SIG-M5 treated with dmso at 0.1 percent for 504 hours (cell line): ENCODE measurements at regions not wholly inside any gene's neighbourhood (a gene's known extent, or its start where the extent isn't known, plus 50 kb on each side); places are given as distances from the start of the nearest gene placed in this dataset.

Experiments
- DNase-seq: peaks from one replicate; lab custom pipeline; 2025; ENCODE audit not compliant: unreplicated experiment; lab: John Stamatoyannopoulos, UW

DNA sequence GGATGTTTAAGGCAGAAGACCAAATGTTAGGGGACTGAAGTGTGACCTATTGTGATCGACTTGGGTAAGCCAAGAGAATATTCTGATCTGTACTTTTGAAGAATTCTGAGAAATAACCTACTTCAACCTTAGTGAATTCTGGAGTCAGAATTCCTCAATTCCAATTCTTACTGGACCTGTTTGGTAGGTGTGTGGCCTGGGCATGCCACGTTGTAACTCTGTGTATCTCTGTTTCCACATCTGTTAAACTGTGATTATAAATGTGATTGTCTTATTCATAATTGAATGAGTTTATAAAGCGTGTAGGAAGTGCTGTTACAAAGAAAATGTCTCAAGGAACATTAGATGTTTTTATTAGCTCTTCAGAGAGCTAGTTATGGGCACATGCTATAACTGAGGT is 64.5 kb downstream of the TUSC1 start:
- DNase-seq, result no peak

DNA sequence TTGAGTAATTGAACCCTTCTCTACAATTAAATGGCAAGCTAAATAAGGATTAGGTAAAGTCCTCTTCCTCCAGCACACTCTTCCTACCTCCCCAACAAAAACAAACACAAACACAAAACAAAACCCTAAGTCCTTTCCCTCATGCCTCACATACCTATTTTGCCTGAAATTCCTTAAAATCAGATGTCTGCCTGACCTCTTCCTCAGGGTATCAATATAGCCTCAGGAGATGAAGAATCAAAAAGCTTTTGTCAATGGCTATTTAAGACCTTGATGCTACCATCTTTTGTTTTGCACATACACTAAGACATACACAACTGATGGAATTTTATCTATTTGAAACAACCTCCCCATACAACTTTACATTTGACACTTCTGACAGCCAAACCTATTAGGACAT is 75.1 kb downstream of the TUSC1 start:
- DNase-seq, result no peak

DNA sequence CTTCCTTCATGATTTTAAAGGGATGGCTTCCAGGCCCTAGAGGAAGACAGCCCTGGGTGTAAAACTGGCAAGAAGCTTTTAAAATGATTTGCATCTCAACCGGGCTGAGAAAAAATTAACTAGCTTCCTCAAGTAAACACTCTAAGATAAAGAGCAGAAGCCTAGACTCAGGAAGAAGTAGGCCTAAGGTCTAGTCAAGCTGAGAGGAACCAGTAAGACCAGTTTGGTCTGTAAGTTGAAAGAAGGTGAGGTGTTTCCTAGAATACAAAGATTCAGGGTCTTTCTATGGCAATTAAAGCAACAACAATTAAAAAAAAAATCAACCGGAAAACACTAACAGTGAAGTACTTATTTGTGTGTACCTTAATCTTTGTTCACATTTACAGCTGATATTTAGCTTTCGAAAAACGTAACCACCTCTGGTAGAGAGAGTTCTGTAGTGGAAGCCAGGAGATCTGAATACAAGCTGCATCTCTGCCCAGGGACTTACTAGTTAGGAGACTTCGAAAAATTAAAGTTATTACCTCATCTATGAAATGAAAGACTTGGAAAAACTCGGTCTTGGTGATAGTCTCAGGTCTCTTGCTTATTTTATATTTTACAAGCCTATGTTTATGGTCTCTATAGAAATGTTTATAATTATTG is 75.7 kb downstream of the TUSC1 start:
- DNase-seq, result peak; percentile 2

DNA sequence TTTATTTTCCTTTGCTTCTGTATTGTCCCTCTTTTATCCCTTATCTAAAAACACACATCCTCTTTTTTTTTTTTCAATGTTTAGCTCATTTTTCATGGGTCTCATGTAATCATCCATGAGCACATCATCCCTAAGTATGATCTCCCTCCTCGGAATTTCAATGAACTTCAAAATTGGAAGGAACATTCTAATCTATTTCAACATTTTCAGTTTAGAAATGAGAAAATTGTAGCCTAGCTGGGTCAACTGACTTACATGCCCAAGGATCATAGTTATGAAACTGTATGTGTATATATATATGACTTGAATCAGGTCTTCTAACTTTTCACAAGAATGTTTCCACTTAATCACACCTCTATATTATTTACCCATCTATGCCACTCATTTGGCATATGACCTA is 77.7 kb downstream of the TUSC1 start:
- no peak for DNase-seq

DNA sequence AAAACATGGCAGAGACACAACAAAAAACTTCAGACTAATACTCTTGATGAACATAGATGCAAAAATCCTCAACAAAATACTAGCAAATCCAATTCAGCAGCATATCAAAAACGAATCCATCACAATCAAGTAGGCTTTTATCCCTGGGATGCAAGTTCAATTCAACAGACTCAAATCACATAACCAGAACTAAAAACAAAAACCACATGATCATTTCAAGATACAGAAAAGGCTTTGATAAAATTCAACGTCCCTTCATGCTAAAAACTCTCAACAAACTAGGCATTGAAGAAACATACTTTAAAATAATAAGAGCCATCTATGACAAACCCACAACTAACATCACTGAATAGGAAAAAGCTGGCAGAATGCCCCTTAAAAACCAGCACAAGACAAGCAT is 93.6 kb downstream of the TUSC1 start:
- DNase-seq, result no peak

DNA sequence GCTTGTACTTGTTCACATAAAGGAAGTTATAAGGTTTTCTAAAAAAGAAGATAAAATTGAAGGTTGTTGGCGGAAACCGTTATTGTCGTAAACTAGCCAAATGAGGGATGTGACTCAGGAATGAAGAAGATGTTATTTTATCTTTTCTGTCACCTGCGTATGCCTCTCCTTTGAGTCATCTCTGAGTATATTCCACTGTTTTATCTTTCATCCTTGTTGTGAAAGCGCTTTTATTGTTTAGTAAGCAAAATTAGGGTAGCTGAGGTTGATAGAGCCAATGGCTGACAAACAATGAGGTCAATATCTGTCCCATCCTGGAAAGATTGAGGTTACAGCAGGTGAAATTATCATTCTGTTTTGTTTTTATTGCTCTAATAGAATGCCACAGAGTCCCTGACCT is 105.0 kb downstream of the TUSC1 start:
- DNase-seq, result no peak

DNA sequence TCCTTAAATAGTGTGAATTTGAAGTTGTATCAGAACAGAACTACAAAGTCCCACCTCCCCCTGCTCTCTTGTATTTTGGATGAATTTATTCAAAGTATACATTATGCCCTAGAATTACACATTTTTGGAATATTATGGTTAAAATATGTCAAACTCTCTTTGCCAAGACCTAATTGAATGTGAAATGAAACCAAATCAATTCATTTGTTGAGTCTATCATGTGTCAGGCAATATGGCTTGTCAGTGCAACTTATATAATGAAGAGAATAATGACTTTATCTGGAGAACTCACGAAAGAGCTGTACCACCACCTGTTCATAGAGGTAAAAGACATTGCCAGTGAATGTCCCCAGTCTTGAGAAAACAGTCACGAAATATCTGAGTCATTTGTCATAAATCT is 106.8 kb downstream of the TUSC1 start:
- no peak for DNase-seq

DNA sequence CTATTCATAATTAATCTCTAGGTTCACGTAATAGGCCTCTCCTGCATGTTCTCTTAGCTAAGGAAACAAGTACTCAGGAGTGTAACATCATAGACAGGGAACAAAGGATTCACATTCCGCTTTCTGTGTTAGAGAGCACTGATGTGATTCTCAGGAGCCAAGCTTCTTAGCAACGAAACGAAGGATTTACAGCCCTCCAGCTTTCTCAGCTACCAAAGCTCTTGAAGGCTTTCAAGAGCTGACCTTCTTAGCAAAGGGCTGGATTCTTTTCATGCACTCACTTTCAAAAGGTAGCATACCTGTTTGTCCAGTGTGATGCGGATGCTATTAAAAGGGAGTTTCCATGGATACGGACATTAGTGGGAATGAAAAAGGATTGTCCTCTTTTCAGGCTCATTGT is 107.4 kb downstream of the TUSC1 start:
- no peak for DNase-seq

DNA sequence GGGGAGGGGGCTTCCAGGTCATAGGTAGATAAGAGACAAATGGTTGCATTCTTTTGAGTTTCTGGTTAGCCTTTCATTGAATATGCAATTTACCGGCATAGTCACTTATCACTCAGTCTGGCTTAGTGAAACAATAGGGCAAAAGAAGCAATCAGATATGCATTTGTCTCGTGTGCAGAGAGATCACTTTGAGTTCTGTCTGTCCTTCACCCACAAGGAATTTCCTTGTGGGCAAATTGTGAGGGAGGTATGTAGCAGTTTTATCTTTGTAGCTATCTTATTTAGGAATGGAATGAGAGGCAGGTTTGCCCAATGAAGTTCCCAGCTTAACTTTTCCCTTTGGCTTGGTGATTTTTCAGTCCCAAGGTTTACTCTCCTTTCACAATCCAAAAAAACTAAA is 116.1 kb downstream of the TUSC1 start:
- DNase-seq, result no peak

DNA sequence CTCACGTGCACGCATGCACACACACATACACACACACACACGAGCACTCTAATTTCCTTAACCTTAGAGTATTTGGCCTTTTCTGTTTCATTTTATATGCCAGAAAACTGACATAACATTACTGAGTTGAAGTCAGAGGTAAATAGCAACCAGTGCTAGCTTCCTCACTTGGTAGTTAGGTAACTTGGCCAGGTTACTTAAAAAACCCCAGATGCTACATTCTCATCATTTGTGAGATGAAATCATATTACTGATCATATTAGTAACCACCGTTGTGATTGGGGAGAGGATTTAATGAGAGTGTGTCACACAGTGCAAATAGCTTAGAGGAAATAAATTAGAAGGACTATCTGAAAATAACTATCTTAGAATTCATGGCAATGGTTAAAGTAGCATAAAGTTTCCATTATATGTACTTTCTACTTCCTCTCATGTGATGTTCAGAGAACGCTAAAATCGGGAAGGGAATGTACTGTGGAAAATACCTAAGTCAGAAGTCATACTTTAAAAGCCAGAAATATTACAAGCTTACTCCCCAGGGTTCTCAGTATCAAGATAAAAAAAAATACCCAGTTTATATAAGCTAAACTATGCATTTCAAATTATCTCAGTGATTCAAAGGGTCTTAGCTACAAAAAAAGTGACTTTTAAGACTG is 120.5 kb downstream of the TUSC1 start:
- no peak for DNase-seq

DNA sequence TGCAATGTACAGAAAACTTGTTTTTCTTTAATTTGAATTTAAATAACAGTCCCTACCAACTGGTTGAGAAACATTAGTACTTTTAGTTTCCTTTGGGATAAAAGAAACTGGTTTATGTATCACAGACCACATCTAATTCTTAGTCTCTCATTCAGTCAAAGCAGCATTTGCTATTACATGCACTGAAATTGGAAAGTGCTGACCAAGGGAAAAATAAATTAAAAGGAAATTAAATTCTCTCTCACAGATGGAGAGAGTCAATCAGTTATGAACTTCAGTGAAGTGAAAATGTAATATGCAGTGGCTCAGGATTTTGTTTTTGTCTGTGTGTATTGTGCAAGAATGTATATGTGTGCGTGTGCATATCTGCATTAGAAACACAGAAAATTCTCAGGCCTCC is 121.7 kb downstream of the TUSC1 start:
- no peak for DNase-seq

DNA sequence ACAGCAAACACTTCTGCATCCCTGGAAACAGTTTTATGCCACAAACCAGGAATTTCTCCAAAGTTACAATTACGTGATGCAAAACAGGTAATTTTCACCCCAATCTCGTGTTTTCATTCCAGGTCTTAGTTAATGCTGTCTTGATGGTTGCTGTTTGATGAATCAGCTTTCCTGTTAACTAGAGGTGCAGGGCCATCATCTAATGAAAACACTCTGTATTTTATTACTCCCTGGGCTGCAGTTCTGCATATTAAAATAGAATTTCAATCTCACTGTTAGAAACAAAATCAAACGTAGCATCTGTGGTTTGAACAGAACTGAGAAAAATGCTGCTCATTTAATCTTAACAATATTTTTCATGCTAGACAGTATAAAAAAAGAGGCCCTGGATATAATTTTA is 129.4 kb downstream of the TUSC1 start:
- no peak for DNase-seq

DNA sequence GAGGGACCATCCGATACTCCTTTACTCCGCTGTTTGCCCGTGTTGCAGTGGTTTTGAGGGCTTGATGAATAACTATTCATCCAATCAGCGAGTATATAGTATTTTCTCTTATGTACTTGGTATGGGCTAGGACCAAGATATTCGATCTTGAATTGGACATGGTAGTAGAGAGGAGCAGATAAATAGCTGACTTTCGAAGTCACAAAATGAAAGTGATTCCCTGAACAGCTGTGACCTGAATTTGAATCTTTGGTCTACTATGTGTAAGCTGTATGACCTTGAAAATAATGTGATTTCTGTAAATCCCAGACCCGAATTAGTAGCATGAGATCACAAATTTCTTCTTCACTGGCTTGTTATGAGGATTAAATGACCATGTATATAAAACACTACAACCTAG is 134.4 kb downstream of the TUSC1 start:
- no peak for DNase-seq

DNA sequence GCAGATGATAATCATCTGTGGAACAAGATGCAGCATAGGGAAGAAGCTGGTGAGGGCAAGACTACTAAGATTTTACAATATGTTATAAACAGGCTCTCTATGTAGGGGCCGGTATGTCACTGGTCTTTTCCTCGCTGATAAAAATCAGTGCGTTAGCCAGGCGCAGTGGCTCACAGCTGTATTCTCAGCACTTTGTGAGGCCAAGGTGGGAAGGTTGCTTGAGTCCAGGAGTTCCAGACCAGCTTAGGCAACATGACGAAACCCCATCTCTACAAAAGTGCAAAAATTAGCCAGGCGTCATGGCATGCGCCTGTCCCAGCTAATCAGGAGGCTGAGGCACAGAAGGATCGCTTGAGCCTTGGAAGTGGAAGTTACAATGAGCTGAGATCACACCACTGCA is 135.9 kb downstream of the TUSC1 start:
- no peak for DNase-seq

DNA sequence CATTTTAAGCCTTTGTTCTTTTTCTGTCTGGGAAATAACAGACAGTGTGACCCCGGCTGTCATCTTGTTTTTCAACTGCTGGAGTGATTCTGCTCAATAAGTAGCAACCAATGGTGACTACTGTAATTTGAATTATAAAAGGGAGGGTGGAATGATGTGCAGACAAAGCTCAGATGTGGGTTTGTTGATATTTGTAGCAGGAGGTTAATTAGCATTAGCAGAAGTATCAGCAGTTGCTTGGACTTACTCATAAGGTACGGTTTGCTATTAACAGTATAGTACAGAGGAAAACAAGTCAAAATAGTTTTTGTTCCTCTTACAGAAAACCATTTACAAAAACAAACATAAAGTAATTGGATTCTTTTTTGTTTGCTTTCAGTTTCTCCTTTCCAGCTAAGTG is 140.4 kb downstream of the TUSC1 start:
- DNase-seq, result no peak

DNA sequence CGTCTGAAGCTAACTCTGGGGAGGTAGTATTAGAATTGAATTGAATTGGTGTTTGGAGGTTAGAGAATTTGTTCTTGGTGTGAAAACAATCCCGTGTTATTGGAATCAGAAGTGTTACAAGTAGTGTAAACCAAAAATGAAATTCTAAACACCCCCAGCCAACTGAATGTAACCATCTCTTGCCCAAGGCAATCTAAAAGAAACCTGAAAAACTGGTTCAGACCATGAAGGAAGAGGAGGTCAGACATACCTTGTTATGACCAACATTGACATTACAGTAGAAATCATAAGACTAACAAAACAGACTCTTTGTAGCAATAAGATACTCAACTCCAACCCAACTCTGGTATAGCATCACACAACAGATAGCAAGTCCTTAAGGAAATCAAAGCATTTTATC is 159.0 kb downstream of the TUSC1 start:
- peak; percentile 15 for DNase-seq

DNA sequence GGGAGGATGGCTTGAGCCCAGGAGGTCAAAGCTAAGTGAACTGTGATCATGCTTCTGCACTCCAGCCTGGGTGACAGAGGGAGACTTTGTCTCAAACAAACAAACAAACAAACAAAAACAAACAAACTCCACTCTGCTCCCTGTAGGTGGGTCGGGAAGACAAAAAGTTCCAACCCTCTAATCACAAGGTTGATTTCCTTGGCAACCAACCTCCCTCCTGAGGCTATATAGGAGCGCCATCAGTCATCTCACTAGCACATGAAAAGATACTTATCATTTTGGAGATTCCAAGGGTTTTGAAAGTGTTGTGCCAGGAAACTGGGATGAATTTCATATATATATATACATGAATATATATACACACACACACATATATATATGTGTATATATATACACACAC is 160.5 kb downstream of the TUSC1 start:
- DNase-seq, result no peak

DNA sequence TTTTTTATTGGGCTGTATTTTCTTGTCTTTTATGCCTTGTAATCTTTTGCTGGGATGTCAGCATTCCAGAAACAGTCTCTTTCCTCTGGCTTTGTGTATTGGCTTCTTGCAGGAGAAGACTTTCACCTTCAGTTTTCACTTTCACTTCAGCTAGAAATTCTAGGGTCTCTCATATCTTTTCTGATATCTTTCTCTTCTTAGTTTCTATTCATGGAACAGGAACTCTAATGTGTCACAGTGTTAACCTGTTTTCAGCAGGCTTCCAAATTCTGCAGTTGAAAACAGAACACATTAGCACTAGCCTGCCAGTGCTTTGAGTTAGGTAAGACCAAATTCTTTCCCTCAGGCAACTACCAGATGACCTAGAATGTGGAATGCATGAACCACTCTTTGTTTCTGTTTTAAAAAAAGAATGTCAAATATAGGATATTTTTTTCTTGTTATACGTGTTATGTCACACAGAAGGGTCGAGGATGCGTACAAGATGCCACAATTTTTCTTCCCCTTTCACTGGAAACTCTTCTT is 164.7 kb downstream of the TUSC1 start:
- DNase-seq, result no peak

DNA sequence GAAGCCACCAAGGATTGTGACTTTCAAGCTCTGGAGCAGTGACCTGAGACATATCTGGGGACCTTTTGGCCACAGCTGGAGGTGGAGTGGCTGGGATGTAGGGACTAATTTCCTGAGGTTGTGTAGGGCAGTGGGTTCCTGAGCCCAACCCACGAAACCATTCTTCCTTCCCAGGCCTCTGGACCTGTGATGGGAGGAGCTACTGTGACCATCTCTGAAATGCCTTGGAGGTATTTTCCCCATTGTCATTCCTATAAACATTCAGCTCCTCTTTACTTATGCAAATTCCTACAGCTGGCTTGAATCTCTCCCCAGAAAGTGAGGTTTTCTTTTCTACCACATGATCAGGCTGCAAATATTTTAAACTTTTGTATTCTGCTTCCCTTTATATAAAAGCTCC is 172.6 kb downstream of the TUSC1 start:
- no peak for DNase-seq

DNA sequence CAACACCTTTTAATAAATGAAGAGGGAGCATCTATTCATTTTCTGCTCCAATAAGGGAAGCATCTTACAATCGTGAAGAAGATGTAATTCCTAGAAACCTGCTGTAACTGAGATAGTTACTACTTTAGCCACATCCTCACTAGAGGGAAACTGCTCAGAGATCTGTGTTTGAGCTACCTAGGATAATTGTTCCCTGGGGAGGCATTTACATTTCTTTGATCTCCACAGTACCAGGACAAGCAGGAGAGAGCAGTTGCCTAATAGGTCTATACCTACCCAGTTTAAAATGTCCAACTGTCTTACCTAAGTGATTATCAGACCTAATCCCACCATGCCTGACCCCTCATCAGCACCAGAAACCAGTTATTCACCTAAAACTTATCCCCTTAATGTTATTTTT is 196.9 kb downstream of the TUSC1 start:
- no peak for DNase-seq

DNA sequence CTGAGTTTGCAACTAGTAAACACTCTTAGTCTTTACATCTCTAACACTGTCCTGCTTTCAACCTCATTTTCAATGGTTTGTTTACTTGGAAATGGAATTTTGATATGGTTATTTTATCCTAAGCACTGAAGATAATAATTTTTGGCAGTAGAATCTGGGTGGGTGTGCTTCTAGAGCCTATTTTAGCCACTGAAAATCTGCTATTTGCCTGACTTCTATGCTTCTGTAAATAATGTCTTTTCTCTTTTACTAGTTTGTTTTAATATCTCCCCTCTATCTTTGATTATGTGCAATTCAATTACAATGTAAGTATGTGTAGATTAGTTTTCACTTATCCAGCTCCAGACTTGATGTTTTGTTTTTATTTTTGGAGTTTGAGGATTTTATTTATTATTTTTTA is 197.5 kb downstream of the TUSC1 start:
- no peak for DNase-seq

DNA sequence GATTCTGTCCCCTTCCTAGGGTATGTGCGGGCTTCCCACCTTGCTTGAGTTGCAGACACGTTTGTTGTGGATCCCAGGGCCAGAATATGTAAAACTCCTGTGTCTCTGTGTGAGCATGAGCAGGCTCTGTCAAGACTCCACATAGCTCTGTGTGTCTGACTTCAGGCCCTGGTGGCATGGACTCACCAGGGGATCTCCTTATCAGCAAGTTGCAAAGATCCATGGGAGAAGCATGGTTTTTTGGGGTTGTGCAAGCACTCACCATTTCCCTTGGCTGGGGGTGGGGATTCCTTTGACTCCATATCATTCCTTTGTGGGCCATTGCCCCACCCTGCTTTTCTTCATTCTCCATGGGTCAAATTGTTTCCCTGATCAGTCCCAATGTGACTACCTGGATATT is 205.6 kb downstream of the TUSC1 start:
- no peak for DNase-seq

DNA sequence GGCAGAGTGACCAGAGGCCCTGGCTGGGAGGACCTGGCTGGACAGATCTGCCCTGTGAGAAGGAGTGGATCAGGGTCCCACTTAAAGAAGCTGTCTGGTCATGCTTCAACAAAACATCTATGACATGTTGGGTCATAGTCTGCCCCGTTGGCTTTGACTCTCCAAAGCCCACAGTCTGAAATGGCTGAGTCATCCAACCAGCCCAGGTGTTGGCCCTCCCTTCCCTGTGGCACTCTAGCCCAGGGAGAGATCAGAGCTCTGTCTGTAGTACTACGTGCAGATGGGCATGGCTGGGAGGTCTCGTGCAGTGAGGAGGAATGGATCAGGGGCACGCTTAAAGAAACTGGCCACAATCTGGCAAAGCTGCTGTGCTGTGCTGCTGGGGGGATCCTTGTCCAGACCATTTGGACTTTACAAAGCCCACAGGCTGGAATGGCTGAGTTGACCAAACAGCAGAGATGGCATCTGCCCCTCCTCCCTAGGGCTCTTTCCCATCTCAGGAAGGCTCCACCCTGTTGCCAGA is 206.1 kb downstream of the TUSC1 start:
- DNase-seq, result no peak
